Activated T-helper 1 cell treated with anti-CD3 and anti-CD28 coated beads, Interleukin-12 subunit alpha, Interleukin-12 subunit beta, Interleukin-2, Interleukin-4 antibody, amounts not matched to agents 30 ng/mL and 10 ng/mL and 1 ng/mL, durations not matched to agents 14 hours and 24 hours and 36 hours (primary cell): ENCODE measurements at regions not wholly inside any gene's neighbourhood (a gene's known extent, or its start where the extent isn't known, plus 50 kb on each side); places are given as distances from the start of the nearest gene placed in this dataset.
"Not testable (repeated sequence)": the region's sequence is repeated elsewhere in the genome, so short reads cannot be mapped to it uniquely, and the experiment has no call there.

Experiments
- DNase-seq: peaks from one replicate; pipeline ENCODE4 v3.0.0; 2021; ENCODE audit warnings: low spot score
- H3K27ac Mint-ChIP-seq: one replicate; pipeline ENCODE4 v1.8.0; 2021; ENCODE audit warnings: mild to moderate bottlenecking, mixed read lengths
- H3K27me3 Mint-ChIP-seq: one replicate; pipeline ENCODE4 v1.8.0; 2022; ENCODE audit warnings: mild to moderate bottlenecking, moderate library complexity, mixed read lengths; ENCODE audit not compliant: insufficient read depth
- H3K36me3 Mint-ChIP-seq: one replicate; pipeline ENCODE4 v1.8.0; 2021; ENCODE audit warnings: low read depth, mixed read lengths
- H3K4me1 Mint-ChIP-seq: one replicate; pipeline ENCODE4 v1.8.0; 2021; ENCODE audit warnings: low read depth, mixed read lengths
- H3K4me3 Mint-ChIP-seq: one replicate; pipeline ENCODE4 v1.8.0; 2021; ENCODE audit warnings: mild to moderate bottlenecking, moderate library complexity, mixed read lengths
- H3K9me3 Mint-ChIP-seq: one replicate; pipeline ENCODE4 v1.8.0; 2021; ENCODE audit warnings: mixed read lengths
- intact Hi-C: fragments of 100-400 bp; cut with micrococcal nuclease; formaldehyde crosslinking; loops from one replicate; pipeline ENCODE4 v1.15.1; 2024

- H3K27ac Mint-ChIP-seq: no peak overlapping the region
- intact Hi-C loops: no loop called here
- no peaks in the 10 kb centered on the region for H3K4me1 Mint-ChIP-seq
- no peak for DNase-seq
- H3K27me3 Mint-ChIP-seq: peaks cover 14% of the 10 kb centered on the region
- H3K4me3 Mint-ChIP-seq: no peak overlapping the region
- no peaks in the 10 kb centered on the region for H3K36me3 Mint-ChIP-seq
- no peaks in the 10 kb centered on the region for H3K9me3 Mint-ChIP-seq
These were observed 171.0 kb upstream of the TBL1X start for GRCh38 chrX:9293903-9294302.

GRCh38 chrX:9295551-9295950 lies 169.3 kb upstream of the TBL1X start:
- Mint-ChIP-seq H3K27me3 (peaks cover 16% of the 10 kb centered on the region), H3K9me3 (no peaks in the 10 kb centered on the region), H3K27ac (no peak overlapping the region), H3K4me1 (no peaks in the 10 kb centered on the region), H3K36me3 (no peaks in the 10 kb centered on the region), H3K4me3 (no peak overlapping the region)
- intact Hi-C loops: no loop called here
- DNase-seq: no peak

- intact Hi-C loops: no loop called here
- H3K4me3 Mint-ChIP-seq: no peak overlapping the region
- no peaks in the 10 kb centered on the region for H3K9me3 Mint-ChIP-seq
- H3K4me1 Mint-ChIP-seq: no peaks in the 10 kb centered on the region
- H3K27ac Mint-ChIP-seq: no peak overlapping the region
- no peak for DNase-seq
- peaks cover 15% of the 10 kb centered on the region for H3K27me3 Mint-ChIP-seq
- H3K36me3 Mint-ChIP-seq: no peaks in the 10 kb centered on the region
These were observed 166.6 kb upstream of the TBL1X start for GRCh38 chrX:9298221-9298620.

GRCh38 chrX:9299681-9300080 lies 165.2 kb upstream of the TBL1X start:
- H3K4me1 Mint-ChIP-seq, H3K4me3 Mint-ChIP-seq, H3K36me3 Mint-ChIP-seq, H3K27ac Mint-ChIP-seq, DNase-seq, H3K9me3 Mint-ChIP-seq, intact Hi-C loops: not testable (repeated sequence)
- peaks cover 13% of the 10 kb centered on the region for H3K27me3 Mint-ChIP-seq

- no peaks in the 10 kb centered on the region for H3K4me1 Mint-ChIP-seq
- H3K27me3 Mint-ChIP-seq: peaks cover 6% of the 10 kb centered on the region
- H3K27ac Mint-ChIP-seq: no peak overlapping the region
- no peaks in the 10 kb centered on the region for H3K36me3 Mint-ChIP-seq
- no peaks in the 10 kb centered on the region for H3K9me3 Mint-ChIP-seq
- H3K4me3 Mint-ChIP-seq: no peak overlapping the region
- no peak for DNase-seq
- intact Hi-C loops: no loop called here
These were observed 163.0 kb upstream of the TBL1X start for GRCh38 chrX:9301836-9302235.

- no peak overlapping the region for H3K27ac Mint-ChIP-seq
- no peaks in the 10 kb centered on the region for H3K4me1 Mint-ChIP-seq
- no peak for DNase-seq
- intact Hi-C loops: no loop called here
- peaks cover 6% of the 10 kb centered on the region for H3K27me3 Mint-ChIP-seq
- H3K4me3 Mint-ChIP-seq: no peak overlapping the region
- no peaks in the 10 kb centered on the region for H3K9me3 Mint-ChIP-seq
- no peaks in the 10 kb centered on the region for H3K36me3 Mint-ChIP-seq
These were observed 162.5 kb upstream of the TBL1X start for GRCh38 chrX:9302381-9302780.

- Mint-ChIP-seq H3K36me3 (no peaks in the 10 kb centered on the region), H3K9me3 (no peaks in the 10 kb centered on the region), H3K4me3 (no peak overlapping the region), H3K27ac (no peak overlapping the region), H3K27me3 (peaks cover 5% of the 10 kb centered on the region), H3K4me1 (peaks cover 3% of the 10 kb centered on the region)
- DNase-seq: no peak
- intact Hi-C loops: no loop called here
These were observed 156.4 kb upstream of the TBL1X start for GRCh38 chrX:9308426-9308825.

- intact Hi-C loops: loop anchor here (10.0 kb wide), 1 partner anchor 336 kb away; no protein-coding TSS in a partner anchor
- Mint-ChIP-seq H3K4me3 (no peak overlapping the region), H3K4me1 (peaks cover 6% of the 10 kb centered on the region), H3K27me3 (peaks cover 2% of the 10 kb centered on the region), H3K36me3 (no peaks in the 10 kb centered on the region), H3K27ac (no peak overlapping the region), H3K9me3 (no peaks in the 10 kb centered on the region)
- DNase-seq: no peak
These were observed 154.2 kb upstream of the TBL1X start for GRCh38 chrX:9310616-9311015.

- no peak overlapping the region for H3K4me3 Mint-ChIP-seq
- no peak overlapping the region for H3K27ac Mint-ChIP-seq
- no peaks in the 10 kb centered on the region for H3K36me3 Mint-ChIP-seq
- peaks cover 6% of the 10 kb centered on the region for H3K4me1 Mint-ChIP-seq
- H3K27me3 Mint-ChIP-seq: peaks cover 2% of the 10 kb centered on the region
- no peak for DNase-seq
- no peaks in the 10 kb centered on the region for H3K9me3 Mint-ChIP-seq
- intact Hi-C loops: loop anchor here (2.0 to 10.0 kb wide), 2 partner anchors 27 to 337 kb away; no protein-coding TSS in a partner anchor
These were observed 153.3 kb upstream of the TBL1X start for GRCh38 chrX:9311421-9312160.

GRCh38 chrX:9312922-9313867 lies 151.7 kb upstream of the TBL1X start:
- intact Hi-C loops: loop anchor here (1.0 to 10.0 kb wide), 3 partner anchors 28 to 338 kb away; no protein-coding TSS in a partner anchor
- Mint-ChIP-seq H3K4me3 (no peak overlapping the region), H3K4me1 (peaks cover 11% of the 10 kb centered on the region), H3K36me3 (no peaks in the 10 kb centered on the region), H3K27me3 (no peaks in the 10 kb centered on the region), H3K27ac (peak overlapping the region; percentile 58), H3K9me3 (no peaks in the 10 kb centered on the region)
- peak; percentile 32 for DNase-seq

- Mint-ChIP-seq H3K4me1 (peaks cover 16% of the 10 kb centered on the region), H3K27me3 (no peaks in the 10 kb centered on the region), H3K36me3 (no peaks in the 10 kb centered on the region), H3K27ac (no peak overlapping the region), H3K9me3 (no peaks in the 10 kb centered on the region), H3K4me3 (no peak overlapping the region)
- intact Hi-C loops: loop anchor here (10.0 kb wide), 1 partner anchor 340 kb away; no protein-coding TSS in a partner anchor
- no peak for DNase-seq
These were observed 149.8 kb upstream of the TBL1X start for GRCh38 chrX:9315086-9315485.

GRCh38 chrX:9316096-9316495 lies 148.8 kb upstream of the TBL1X start:
- H3K9me3 Mint-ChIP-seq: no peaks in the 10 kb centered on the region
- no peak for DNase-seq
- H3K27me3 Mint-ChIP-seq: no peaks in the 10 kb centered on the region
- H3K36me3 Mint-ChIP-seq: no peaks in the 10 kb centered on the region
- H3K27ac Mint-ChIP-seq: no peak overlapping the region
- peaks cover 16% of the 10 kb centered on the region for H3K4me1 Mint-ChIP-seq
- H3K4me3 Mint-ChIP-seq: no peak overlapping the region
- intact Hi-C loops: loop anchor here (10.0 kb wide), 1 partner anchor 341 kb away; no protein-coding TSS in a partner anchor

- intact Hi-C loops: loop anchor here (10.0 kb wide), 1 partner anchor 342 kb away; no protein-coding TSS in a partner anchor
- H3K36me3 Mint-ChIP-seq: no peaks in the 10 kb centered on the region
- H3K27me3 Mint-ChIP-seq: no peaks in the 10 kb centered on the region
- no peak overlapping the region for H3K4me3 Mint-ChIP-seq
- H3K9me3 Mint-ChIP-seq: no peaks in the 10 kb centered on the region
- no peak overlapping the region for H3K27ac Mint-ChIP-seq
- H3K4me1 Mint-ChIP-seq: peaks cover 16% of the 10 kb centered on the region
- DNase-seq: no peak
These were observed 147.7 kb upstream of the TBL1X start for GRCh38 chrX:9317176-9317575.
